ENCODE measurements at regions not wholly inside any gene's neighbourhood (a gene's known extent, or its start where the extent isn't known, plus 50 kb on each side); places are given as distances from the start of the nearest gene placed in this dataset.
A peak's percentile ranks its signal among the peaks of the same experiment; 100 is the strongest.
"Not testable (repeated sequence)": the region's sequence is repeated elsewhere in the genome, so short reads cannot be mapped to it uniquely, and the experiment has no call there.

- no peak for DNase-seq
These were observed 537.2 kb upstream of the PBX1 start for GRCh38 chr1:164021813-164022212.

DNA sequence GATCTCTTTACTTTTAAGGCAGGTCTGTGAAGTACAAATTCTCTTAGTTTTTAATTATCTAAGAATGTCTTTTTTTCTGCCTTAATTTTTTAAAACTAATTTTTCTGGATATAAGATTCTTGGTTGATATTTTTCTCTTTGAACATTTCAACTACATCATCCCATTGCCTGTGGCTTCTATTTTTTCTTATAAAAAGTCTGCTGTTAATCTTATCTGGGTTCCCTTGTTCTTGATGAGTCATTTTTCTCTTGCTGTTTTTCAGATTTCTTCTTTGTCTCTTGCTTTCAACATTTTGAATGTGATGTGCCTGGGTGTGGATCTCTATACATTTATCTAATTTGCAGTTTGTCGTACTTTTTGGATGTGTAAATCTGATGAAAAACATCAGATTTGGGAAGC is 525.2 kb upstream of the PBX1 start:
- no peak for DNase-seq

- DNase-seq: no peak
These were observed 518.2 kb upstream of the PBX1 start for GRCh38 chr1:164040754-164041153.

DNA sequence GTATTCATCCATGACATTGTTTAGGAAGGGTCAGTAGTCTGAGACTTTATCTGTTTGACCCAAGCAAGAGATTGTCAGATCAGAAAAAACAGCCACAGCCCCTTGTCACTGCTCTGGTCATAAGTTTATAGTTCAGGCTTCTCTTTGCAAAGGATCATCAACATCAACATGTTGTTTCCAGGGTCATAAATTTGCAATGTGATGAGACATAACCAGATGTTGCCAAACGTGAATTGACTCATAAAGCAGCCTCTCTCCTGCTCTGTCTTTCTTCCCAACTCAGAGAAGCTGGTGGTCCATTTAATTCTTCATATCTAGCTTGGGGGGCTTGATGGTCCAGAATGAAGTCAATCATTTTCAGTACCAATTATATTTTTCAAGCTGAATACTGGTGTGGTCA is 507.2 kb upstream of the PBX1 start:
- peak; percentile 25 for DNase-seq

GRCh38 chr1:164054331-164054730 is 504.7 kb upstream of the PBX1 start:
- DNase-seq: no peak

DNA sequence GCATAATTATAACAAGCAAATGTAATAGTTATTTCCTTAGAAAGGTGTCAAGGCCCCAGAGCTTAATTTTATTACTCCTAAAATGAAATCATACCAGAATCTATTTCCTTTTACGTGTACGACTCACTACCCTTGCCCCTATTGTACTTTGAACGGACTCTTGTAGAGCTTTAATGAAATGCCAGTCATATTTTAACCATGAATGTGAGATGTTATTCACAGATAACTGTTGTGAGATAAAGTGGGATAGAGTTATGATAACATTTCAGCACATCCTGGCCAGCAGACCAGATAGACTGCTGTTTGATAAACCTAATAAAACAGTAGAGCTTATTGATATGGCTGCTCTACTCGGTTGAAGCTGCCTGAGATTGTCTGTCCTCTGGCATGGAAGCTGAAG is 500.8 kb upstream of the PBX1 start:
- DNase-seq: peak; percentile 38

DNA sequence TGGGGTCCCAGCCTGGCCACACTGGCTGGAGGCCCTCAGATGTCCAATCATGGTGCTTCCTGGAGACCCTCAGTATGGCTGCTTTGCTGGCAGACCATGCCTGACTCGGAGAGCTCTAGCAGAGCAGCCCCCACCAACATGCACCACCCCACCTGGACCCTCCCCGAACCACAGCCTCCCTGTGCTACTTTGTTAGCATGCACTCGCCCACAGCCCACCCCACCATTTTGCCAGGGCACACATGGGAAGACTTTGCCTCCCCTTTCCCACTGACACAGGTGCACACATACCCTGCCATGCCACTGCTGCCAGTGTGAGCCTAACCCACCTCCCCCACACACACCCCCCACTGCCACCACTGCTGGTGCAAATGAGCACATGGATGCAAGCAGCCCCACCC is 497.5 kb upstream of the PBX1 start:
- DNase-seq: no peak

DNA sequence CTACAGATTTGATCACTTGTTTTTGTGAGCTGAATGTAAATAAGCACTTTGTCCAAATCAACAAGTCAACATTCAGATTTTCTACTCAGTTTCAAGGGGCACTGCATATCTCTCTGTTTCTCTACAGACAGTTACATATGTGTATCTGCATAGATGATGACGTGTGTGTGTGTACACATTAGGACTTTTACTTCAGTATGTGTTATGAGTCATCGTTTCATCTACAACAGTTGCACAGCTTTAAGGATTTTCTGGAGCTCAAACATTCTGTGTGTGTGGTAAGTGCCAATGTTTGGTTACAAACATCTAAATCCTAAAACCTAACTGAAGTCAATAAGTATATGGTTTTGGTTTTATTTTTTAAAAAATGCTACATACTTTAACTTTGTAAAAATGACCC is 494.5 kb upstream of the PBX1 start:
- peak; percentile 18 for DNase-seq

DNA sequence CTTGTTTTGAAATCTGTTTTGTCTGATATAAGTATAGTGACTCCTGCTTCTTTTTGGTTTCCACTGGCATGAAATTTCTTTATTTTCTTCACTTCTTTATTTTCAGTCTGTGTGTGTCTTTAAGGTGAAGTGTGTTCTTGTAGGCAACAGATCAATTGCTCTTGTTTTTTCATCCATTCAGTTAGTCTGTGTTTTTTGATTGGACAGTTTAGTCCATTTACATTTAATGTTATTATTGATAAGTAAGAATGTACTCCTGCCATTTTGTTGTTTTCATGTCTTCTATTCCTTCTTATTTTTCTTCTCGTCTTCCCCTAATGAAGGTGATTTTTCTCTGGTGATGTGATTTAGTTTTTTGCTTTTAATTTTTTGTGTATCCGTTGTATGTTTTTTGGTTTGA is 487.7 kb upstream of the PBX1 start:
- DNase-seq: no peak

- peak; percentile 2 for DNase-seq
These were observed 472.2 kb upstream of the PBX1 start for GRCh38 chr1:164086832-164087231.

DNA sequence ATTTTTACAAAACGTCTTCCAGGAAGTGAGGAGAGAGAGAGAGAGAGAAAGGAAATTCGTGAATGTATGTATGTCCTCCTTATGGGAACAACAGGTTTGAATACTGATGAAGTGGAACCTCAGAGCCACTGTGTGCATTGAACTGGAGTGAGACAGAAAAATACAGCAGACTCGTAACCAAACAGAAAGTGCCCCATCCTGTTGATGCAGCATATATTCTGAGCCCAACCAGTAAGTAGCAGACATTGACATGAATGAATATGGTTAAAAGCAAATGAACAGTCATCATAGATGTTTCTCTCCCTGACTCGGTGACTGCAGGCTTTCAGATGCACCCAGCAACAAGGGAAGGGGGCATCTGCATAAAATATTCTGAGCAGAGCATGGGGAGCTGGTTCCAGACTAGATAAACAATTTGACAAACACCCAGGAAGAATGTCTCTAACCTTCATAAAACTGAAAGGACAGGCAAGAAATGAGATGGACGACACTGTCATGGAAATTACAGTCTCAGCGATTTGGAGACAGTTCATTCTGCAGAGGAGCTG is 471.0 kb upstream of the PBX1 start:
- no peak for DNase-seq

DNA sequence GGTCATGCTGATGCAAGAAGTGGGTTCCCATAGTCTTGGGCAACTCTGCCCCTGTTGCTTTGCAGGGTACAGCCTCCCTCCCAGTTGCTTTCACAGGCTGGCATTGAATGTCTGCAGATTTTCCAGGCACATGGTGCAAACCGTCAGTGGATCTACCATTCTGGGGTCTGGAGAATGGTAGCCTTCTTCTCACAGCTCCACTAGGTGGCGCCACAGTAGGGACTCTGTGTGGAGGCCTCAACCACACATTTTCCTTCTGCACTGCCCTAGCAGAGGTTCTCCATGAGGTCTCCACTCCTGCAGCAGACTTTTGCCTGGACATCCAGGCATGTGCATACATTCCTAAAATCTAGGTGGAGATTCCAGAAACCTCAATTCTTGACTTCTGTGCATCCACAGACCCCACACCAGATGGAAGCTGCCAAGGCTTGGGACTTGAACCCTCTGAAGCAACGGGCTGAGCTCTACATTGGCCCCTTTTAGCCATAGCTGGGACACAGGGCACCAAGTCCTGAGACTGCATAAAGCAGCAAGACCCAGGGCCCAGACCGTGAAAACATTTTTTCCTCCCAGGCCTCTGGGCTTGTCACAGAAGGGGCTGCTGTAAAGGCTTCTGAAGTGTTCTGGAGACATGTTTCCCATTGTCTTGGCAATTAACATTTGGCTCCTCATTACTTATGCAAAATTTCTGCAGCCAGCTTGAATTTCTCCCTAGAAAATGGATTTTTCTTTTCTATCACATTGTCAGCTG is 466.2 kb upstream of the PBX1 start:
- DNase-seq: no peak

DNA sequence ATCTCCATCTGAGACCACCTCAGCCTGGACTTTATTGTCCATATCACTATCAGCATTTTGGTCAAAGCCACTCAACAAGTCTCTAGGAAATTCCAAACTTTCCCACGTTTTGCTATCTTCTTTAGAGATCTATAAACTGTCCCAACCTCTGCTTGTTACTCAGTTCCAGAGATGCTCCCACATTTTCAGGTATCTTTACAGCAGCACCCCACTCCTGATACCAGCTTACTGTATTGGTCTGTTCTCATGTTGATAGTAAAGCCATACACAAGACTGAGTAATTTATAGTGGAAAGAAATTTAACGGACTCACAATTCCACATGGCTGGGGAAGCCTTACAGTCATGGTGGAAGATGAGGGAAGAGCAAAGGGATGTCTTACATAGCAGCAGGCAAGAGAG is 465.4 kb upstream of the PBX1 start:
- no peak for DNase-seq

DNA sequence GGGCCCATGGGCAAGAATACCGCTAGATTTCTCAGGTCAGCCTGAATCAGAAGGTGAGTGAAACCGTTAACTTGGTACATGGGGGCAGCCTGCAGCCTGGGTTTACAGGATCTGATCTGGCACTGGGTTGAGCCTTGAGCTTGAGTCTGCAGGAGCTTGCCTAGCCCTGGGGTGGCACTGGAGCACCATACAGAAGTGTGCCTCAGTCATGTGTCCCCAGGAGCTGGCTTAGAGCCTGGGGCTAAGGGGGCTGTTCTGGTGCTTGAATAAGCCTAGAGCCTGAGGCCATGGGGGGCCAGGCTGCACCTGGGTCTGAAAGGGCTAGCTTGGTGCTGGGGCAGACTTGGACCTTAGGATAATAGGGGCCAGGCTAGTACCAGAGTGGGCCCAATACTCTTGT is 457.2 kb upstream of the PBX1 start:
- DNase-seq: no peak

DNA sequence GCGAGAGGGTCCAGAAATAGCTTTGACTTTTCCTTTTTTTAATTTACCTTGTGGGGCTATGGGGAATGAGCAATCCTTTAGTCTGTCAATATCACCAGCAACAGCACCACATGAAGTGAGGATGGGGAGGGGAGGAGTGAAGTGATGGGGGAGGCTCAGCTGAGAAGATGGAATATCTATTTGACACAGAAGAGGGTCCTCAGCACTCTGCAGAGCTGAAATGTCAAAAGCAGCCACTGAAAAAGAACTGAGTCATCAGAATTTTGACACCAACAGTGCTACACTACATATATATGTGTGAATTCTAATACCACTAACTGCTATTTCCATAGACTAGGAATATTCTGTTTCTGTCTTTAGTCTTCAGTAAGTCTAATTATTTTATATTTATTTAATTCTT is 427.0 kb upstream of the PBX1 start:
- DNase-seq: no peak

- no peak for DNase-seq
These were observed 421.6 kb upstream of the PBX1 start for GRCh38 chr1:164137273-164137925.

GRCh38 chr1:164141797-164142196 is 417.2 kb upstream of the PBX1 start:
- no peak for DNase-seq

DNA sequence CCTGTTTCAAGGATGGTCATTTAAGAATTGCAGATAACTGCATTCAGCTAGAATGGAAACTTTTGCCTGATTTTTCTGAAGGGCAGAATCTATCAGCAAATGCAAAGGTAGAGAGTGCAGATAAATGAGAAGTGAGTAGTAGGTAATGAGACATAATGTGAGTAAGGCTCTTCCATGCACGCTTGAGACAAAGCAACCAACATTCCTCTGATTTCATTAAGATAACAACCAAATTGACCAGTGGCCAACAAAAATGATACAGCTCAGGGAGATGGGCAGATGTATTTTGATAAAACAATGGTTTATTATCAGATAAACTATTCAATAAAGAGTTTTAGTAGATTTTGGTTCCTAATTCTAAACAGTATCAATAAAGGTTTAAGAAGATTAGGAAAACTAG is 404.4 kb upstream of the PBX1 start:
- DNase-seq: no peak

DNA sequence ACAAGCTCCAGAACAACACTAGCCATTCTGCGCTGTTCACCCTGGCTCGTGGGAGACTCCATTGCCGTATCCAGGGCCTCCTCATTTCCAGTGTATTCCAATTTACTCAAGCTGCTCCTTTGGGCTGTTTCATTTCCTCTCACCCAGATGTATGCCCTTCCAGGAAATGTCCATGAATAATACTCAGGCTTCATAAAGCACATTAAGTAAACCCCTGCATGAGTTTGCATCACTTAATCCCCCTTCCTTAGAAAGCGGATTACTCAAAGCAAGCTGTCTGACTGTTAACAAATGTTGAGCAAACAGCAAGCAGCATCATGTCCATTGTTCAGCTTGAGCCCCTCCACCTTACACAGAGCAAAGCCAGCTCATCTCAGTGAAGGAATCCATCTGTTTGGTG is 403.6 kb upstream of the PBX1 start:
- DNase-seq: peak; percentile 48

DNA sequence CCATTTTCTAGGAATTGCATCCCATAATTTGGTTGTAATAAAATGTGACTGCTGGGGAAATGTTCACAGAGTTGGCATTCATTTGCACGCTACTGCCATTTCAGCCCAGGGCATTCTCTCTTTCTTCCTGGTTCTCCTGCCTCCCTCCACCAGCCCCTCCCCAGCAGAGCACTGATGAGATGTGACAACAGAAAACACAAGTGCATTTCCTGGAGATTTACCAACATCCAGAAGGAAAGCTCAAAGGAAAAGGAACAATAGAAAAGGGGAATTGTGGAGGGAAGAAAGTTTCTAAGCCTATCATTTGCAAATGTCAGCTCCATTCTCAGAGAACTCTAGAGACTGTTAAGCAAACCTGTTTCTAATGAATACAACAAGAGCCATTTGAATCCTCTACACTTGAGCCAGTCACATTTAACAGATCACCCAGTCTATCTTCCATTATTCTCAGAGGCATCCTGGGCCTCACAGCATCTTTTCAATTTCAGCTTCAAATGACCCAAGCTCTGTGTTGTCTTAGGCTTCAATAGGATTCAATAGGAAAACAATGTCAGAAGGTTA is 395.6 kb upstream of the PBX1 start:
- no peak for DNase-seq

DNA sequence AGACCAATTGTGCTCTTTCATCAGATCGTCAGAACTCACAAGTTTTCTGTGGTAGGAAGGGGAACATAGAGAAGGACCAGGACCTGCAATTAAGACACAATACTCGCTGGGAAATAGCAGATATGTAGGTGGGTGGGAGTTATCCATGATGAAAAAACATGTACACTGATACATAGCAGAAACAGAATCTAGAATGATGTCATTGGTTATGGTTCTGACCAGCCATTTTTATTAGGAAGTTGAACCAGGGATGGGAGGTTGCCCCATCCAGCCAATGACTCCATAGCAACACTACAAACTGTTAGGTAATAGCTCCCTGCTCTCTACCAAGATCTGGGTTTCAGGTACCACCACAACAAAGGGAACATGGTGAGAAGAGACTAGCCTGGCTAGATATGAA is 393.5 kb upstream of the PBX1 start:
- no peak for DNase-seq

- not testable (repeated sequence) for DNase-seq
These were observed 392.5 kb upstream of the PBX1 start for GRCh38 chr1:164166454-164166853.

GRCh38 chr1:164177118-164177517 is 381.9 kb upstream of the PBX1 start:
- no peak for DNase-seq

- DNase-seq: no peak
These were observed 378.2 kb upstream of the PBX1 start for GRCh38 chr1:164180824-164181223.
